NCI-H82 (cell line): ENCODE measurements at regions not wholly inside any gene's neighbourhood (a gene's known extent, or its start where the extent isn't known, plus 50 kb on each side); places are given as distances from the start of the nearest gene placed in this dataset.
"Not testable (repeated sequence)": the region's sequence is repeated elsewhere in the genome, so short reads cannot be mapped to it uniquely, and the experiment has no call there.

Source experiments
- DNase-seq: peaks from one replicate; lab custom pipeline; 2025; lab: John Stamatoyannopoulos, UW

GRCh38 chr5:75843319-75843718 is 126.1 kb upstream of the POC5 start:
- no peak for DNase-seq

GRCh38 chr5:75839547-75839946 is 122.3 kb upstream of the POC5 start:
- DNase-seq, result no peak

- DNase-seq, result no peak
Observed at GRCh38 chr5:75837258-75837841, 120.1 kb upstream of the POC5 start.

GRCh38 chr5:75831561-75831960 is 114.3 kb upstream of the POC5 start:
- no peak for DNase-seq

- DNase-seq, result no peak
Observed at GRCh38 chr5:75828029-75828428, 110.8 kb upstream of the POC5 start.

- DNase-seq, result no peak
Observed at GRCh38 chr5:75824323-75824722, 107.1 kb upstream of the POC5 start.

GRCh38 chr5:75823811-75824210 is 106.6 kb upstream of the POC5 start:
- no peak for DNase-seq

- DNase-seq, result no peak
Observed at GRCh38 chr5:75818661-75819060, 101.4 kb upstream of the POC5 start.

GRCh38 chr5:75799695-75800094 is 82.5 kb upstream of the POC5 start:
- DNase-seq, result not testable (repeated sequence)

GRCh38 chr5:75769338-75769737 is 52.1 kb upstream of the POC5 start:
- DNase-seq, result not testable (repeated sequence)
